GM23338 (cell line): ENCODE measurements at regions not wholly inside any gene's neighbourhood (a gene's known extent, or its start where the extent isn't known, plus 50 kb on each side); places are given as distances from the start of the nearest gene placed in this dataset.

Source experiments
- ATAC-seq: fragments of 200-7000 bp; cut with Tn5 transposase; 3 replicates; pipeline ENCODE4 v1.9.1; 2020
- DNase-seq: peaks from one replicate; pipeline ENCODE4 v3.0.0-alpha.2; 2015; ENCODE audit warnings: low spot score
- H2AFZ ChIP-seq: fragments of 200-600 bp; sonication (generic); 2 replicates; pipeline ENCODE4 v1.8.0; 2016; ENCODE audit warnings: antibody characterized with exemption, mild to moderate bottlenecking, moderate library complexity
- H3F3A ChIP-seq: fragments of 200-600 bp; sonication (generic); replicated peaks from 2 replicates; pipeline ENCODE4 v1.8.0; 2017; ENCODE audit warnings: antibody characterized with exemption, mixed run types, low read depth
- H3K27ac ChIP-seq: fragments of 200-600 bp; sonication (generic); 2 replicates; pipeline ENCODE4 v1.6.1; 2016; ENCODE audit warnings: low read depth
- H3K27me3 ChIP-seq: fragments of 200-600 bp; sonication (generic); 2 replicates; pipeline ENCODE4 v1.8.0; 2016; ENCODE audit warnings: mild to moderate bottlenecking, mixed run types, moderate library complexity; ENCODE audit not compliant: insufficient read depth
- H3K36me3 ChIP-seq: fragments of 200-600 bp; sonication (generic); 2 replicates; pipeline ENCODE4 v1.8.0; 2016; ENCODE audit warnings: mild to moderate bottlenecking; ENCODE audit not compliant: insufficient read depth
- H3K4me1 ChIP-seq: fragments of 200-600 bp; sonication (generic); 2 replicates; pipeline ENCODE4 v1.8.0; 2016; ENCODE audit warnings: mild to moderate bottlenecking, moderate library complexity; ENCODE audit not compliant: insufficient read depth
- H3K4me2 ChIP-seq: fragments of 200-600 bp; sonication (generic); 2 replicates; pipeline ENCODE4 v1.7.1; 2017; ENCODE audit warnings: mixed run types
- H3K4me3 ChIP-seq: fragments of 200-600 bp; sonication (generic); 2 replicates; pipeline ENCODE4 v1.6.1; 2016; ENCODE audit warnings: mixed run types
- H3K79me2 ChIP-seq: fragments of 200-600 bp; sonication (generic); replicated peaks from 2 replicates; pipeline ENCODE4 v1.8.0; 2017; ENCODE audit warnings: mild to moderate bottlenecking; ENCODE audit not compliant: insufficient read depth
- H3K9me2 ChIP-seq: fragments of 200-600 bp; sonication (generic); 2 replicates; pipeline ENCODE4 v1.8.0; 2017; ENCODE audit not compliant: insufficient read depth
- H4K20me1 ChIP-seq: fragments of 200-600 bp; sonication (generic); replicated peaks from 2 replicates; pipeline ENCODE4 v1.8.0; 2017; ENCODE audit warnings: mild to moderate bottlenecking; ENCODE audit not compliant: insufficient read depth
- H3K27ac Mint-ChIP-seq: 2 replicates; pipeline ENCODE4 v1.8.0; 2020; ENCODE audit warnings: inconsistent platforms, mild to moderate bottlenecking, moderate library complexity, mixed read lengths
- H3K27me3 Mint-ChIP-seq: 3 replicates; pipeline ENCODE4 v1.8.0; 2022; ENCODE audit warnings: low read depth, mild to moderate bottlenecking, moderate library complexity, mixed read lengths, inconsistent platforms; ENCODE audit not compliant: insufficient read depth, poor library complexity
- H3K36me3 Mint-ChIP-seq: 3 replicates; pipeline ENCODE4 v1.8.0; 2021; ENCODE audit warnings: low read depth, mild to moderate bottlenecking, inconsistent platforms, moderate library complexity, mixed read lengths
- H3K4me1 Mint-ChIP-seq: 3 replicates; pipeline ENCODE4 v1.8.0; 2020; ENCODE audit warnings: mild to moderate bottlenecking, inconsistent platforms, mixed read lengths
- H3K4me3 Mint-ChIP-seq: 3 replicates; pipeline ENCODE4 v1.8.0; 2021; ENCODE audit warnings: moderate library complexity, mild to moderate bottlenecking, inconsistent platforms, mixed read lengths
- H3K9me3 Mint-ChIP-seq: 3 replicates; pipeline ENCODE4 v1.8.0; 2020; ENCODE audit warnings: moderate library complexity, mild to moderate bottlenecking, inconsistent platforms, mixed read lengths
- JUNB ChIP-seq: IDR thresholded peaks from one replicate; pipeline ENCODE4 v1.6.1; 2016; ENCODE audit warnings: antibody characterized with exemption; ENCODE audit not compliant: unreplicated experiment
- ZNF114 ChIP-seq: fragments of 250-450 bp; sonication (Bioruptor Pico); IDR thresholded peaks from 2 replicates; pipeline ENCODE4 v1.5.0; 2020; ENCODE audit warnings: mild to moderate bottlenecking, moderate library complexity
- TF ChIP-seq, protein P1 (sequence below): fragments of 250-450 bp; sonication (Bioruptor Pico); IDR thresholded peaks from 2 replicates; pipeline ENCODE4 v1.5.0; 2020; ENCODE audit warnings: mild to moderate bottlenecking, moderate library complexity
- TF ChIP-seq, protein P2 (sequence below): IDR thresholded peaks from one replicate; pipeline ENCODE4 v1.6.1; 2018; ENCODE audit warnings: antibody characterized with exemption; ENCODE audit not compliant: unreplicated experiment

DNA sequence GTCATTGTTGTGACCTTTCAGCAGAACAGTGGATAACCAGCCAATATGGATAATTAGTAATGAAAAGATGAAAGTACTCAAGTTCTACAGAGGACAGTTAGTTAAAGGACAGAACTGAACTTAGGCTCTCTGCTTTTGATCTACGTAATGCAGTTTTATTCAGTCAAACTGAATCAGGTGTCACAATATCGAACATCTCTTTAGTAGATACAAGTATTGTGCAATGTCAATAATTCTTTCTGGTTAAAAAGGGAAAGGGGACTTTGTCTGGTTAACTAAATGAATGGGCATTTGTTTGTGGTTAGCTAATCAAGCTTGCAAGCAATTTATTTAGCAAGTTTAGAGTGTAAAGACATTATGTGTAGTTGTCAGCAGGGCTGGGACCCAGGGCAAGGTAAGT, 562.2 kb upstream of the PTBP2 start (continued):
- TF ChIP-seq, protein P1, sequence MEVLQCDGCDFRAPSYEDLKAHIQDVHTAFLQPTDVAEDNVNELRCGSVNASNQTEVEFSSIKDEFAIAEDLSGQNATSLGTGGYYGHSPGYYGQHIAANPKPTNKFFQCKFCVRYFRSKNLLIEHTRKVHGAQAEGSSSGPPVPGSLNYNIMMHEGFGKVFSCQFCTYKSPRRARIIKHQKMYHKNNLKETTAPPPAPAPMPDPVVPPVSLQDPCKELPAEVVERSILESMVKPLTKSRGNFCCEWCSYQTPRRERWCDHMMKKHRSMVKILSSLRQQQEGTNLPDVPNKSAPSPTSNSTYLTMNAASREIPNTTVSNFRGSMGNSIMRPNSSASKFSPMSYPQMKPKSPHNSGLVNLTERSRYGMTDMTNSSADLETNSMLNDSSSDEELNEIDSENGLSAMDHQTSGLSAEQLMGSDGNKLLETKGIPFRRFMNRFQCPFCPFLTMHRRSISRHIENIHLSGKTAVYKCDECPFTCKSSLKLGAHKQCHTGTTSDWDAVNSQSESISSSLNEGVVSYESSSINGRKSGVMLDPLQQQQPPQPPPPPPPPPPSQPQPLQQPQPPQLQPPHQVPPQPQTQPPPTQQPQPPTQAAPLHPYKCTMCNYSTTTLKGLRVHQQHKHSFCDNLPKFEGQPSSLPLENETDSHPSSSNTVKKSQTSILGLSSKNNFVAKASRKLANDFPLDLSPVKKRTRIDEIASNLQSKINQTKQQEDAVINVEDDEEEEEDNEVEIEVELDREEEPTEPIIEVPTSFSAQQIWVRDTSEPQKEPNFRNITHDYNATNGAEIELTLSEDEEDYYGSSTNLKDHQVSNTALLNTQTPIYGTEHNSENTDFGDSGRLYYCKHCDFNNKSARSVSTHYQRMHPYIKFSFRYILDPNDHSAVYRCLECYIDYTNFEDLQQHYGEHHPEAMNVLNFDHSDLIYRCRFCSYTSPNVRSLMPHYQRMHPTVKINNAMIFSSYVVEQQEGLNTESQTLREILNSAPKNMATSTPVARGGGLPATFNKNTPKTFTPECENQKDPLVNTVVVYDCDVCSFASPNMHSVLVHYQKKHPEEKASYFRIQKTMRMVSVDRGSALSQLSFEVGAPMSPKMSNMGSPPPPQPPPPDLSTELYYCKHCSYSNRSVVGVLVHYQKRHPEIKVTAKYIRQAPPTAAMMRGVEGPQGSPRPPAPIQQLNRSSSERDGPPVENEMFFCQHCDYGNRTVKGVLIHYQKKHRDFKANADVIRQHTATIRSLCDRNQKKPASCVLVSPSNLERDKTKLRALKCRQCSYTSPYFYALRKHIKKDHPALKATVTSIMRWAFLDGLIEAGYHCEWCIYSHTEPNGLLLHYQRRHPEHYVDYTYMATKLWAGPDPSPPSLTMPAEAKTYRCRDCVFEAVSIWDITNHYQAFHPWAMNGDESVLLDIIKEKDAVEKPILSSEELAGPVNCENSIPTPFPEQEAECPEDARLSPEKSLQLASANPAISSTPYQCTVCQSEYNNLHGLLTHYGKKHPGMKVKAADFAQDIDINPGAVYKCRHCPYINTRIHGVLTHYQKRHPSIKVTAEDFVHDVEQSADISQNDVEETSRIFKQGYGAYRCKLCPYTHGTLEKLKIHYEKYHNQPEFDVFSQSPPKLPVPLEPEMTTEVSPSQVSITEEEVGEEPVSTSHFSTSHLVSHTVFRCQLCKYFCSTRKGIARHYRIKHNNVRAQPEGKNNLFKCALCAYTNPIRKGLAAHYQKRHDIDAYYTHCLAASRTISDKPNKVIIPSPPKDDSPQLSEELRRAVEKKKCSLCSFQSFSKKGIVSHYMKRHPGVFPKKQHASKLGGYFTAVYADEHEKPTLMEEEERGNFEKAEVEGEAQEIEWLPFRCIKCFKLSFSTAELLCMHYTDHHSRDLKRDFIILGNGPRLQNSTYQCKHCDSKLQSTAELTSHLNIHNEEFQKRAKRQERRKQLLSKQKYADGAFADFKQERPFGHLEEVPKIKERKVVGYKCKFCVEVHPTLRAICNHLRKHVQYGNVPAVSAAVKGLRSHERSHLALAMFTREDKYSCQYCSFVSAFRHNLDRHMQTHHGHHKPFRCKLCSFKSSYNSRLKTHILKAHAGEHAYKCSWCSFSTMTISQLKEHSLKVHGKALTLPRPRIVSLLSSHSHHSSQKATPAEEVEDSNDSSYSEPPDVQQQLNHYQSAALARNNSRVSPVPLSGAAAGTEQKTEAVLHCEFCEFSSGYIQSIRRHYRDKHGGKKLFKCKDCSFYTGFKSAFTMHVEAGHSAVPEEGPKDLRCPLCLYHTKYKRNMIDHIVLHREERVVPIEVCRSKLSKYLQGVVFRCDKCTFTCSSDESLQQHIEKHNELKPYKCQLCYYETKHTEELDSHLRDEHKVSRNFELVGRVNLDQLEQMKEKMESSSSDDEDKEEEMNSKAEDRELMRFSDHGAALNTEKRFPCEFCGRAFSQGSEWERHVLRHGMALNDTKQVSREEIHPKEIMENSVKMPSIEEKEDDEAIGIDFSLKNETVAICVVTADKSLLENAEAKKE (CRISPR knock-in tag), result no peak

DNA sequence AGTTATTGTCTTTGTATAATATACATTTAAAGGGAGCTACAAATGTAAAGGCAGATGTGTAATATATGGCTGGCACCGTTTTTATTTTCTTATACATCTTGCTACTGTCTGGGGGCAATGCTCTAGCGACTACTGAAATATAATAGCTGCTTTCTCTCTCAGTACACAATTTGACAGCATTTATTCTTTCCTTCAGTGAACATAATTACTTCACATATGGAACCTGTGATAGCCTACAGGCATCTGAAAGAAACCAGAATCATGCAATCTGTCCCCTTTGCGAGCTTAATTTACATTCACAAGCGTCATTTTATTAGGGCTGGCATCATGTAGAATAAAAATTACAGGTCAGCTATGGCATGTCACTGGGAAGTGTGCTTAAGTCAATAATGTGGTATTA, 557.5 kb upstream of the PTBP2 start:
- H3K27ac ChIP-seq, result no peak overlapping the region
- H2AFZ ChIP-seq, result no peak overlapping the region
- DNase-seq (no peak), ATAC-seq (no peak)
- Mint-ChIP-seq H3K4me3 (no peak overlapping the region), H3K4me1 (peaks cover 3% of the 10 kb centered on the region; the same call in 1 of the 3 replicates), H3K27me3 (no peaks in the 10 kb centered on the region), H3K9me3 (peaks cover 10% of the 10 kb centered on the region; the same call in 2 of the 3 replicates), H3K36me3 (peaks cover 6% of the 10 kb centered on the region; the same call in 1 of the 3 replicates), H3K27ac (no peak overlapping the region)
- no peak overlapping the region for H3K4me2 ChIP-seq
- no peaks in the 10 kb centered on the region for H3K79me2 ChIP-seq
- no peaks in the 10 kb centered on the region; the same call in 1 of the 2 replicates for H3K4me1 ChIP-seq
- H3K36me3 ChIP-seq, result no peaks in the 10 kb centered on the region
- 0 out of 2 replicates have a peak, but pooled peaks cover 3% of the 10 kb centered on the region for H3K9me2 ChIP-seq
- H3K4me3 ChIP-seq, result no peak overlapping the region
- H3K27me3 ChIP-seq, result no peaks in the 10 kb centered on the region
- TF ChIP-seq JUNB, result no peak
- TF ChIP-seq, protein P2, sequence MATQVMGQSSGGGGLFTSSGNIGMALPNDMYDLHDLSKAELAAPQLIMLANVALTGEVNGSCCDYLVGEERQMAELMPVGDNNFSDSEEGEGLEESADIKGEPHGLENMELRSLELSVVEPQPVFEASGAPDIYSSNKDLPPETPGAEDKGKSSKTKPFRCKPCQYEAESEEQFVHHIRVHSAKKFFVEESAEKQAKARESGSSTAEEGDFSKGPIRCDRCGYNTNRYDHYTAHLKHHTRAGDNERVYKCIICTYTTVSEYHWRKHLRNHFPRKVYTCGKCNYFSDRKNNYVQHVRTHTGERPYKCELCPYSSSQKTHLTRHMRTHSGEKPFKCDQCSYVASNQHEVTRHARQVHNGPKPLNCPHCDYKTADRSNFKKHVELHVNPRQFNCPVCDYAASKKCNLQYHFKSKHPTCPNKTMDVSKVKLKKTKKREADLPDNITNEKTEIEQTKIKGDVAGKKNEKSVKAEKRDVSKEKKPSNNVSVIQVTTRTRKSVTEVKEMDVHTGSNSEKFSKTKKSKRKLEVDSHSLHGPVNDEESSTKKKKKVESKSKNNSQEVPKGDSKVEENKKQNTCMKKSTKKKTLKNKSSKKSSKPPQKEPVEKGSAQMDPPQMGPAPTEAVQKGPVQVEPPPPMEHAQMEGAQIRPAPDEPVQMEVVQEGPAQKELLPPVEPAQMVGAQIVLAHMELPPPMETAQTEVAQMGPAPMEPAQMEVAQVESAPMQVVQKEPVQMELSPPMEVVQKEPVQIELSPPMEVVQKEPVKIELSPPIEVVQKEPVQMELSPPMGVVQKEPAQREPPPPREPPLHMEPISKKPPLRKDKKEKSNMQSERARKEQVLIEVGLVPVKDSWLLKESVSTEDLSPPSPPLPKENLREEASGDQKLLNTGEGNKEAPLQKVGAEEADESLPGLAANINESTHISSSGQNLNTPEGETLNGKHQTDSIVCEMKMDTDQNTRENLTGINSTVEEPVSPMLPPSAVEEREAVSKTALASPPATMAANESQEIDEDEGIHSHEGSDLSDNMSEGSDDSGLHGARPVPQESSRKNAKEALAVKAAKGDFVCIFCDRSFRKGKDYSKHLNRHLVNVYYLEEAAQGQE, result no peak
- TF ChIP-seq ZNF114 (CRISPR knock-in tag), result no peak
- no peaks in the 10 kb centered on the region for H4K20me1 ChIP-seq
- no peaks in the 10 kb centered on the region for H3F3A ChIP-seq
